Fibroblast of lung (primary cell): ENCODE measurements at regions not wholly inside any gene's neighbourhood (a gene's known extent, or its start where the extent isn't known, plus 50 kb on each side); places are given as distances from the start of the nearest gene placed in this dataset.

Experiments used
- CTCF ChIP-seq, 2 donors: IDR thresholded peaks in 1 of 2; conservative IDR thresholded peaks in 1 of 2; 1 replicate in 1 of 2; 2 replicates in 1 of 2; pipeline ENCODE4 v1.5.1; 2011 to 2012; ENCODE audit warnings: low read length in 2 of 2, control low read depth in 1 of 2, inconsistent platforms in 1 of 2, low read depth in 1 of 2, mild to moderate bottlenecking in 1 of 2
- EZH2 ChIP-seq: IDR thresholded peaks from 2 replicates; pipeline ENCODE4 v1.5.1; 2012; ENCODE audit warnings: low read length, control low read depth, mild to moderate bottlenecking; ENCODE audit errors: missing control alignments

GRCh38 chr2:67318993-67319481 is 78.1 kb upstream of the ETAA1 start:
- TF ChIP-seq CTCF (conservative IDR thresholded peaks at IDR 0.05 in 1 of 2, IDR thresholded peaks at IDR 0.05 in 1 of 2; ENCODE audit: low read depth in 1 of 2, low read length in 2 of 2) = no peak
- TF ChIP-seq EZH2 = no peak
